ENCODE measurements at regions not wholly inside any gene's neighbourhood (a gene's known extent, or its start where the extent isn't known, plus 50 kb on each side); places are given as distances from the start of the nearest gene placed in this dataset.

DNA sequence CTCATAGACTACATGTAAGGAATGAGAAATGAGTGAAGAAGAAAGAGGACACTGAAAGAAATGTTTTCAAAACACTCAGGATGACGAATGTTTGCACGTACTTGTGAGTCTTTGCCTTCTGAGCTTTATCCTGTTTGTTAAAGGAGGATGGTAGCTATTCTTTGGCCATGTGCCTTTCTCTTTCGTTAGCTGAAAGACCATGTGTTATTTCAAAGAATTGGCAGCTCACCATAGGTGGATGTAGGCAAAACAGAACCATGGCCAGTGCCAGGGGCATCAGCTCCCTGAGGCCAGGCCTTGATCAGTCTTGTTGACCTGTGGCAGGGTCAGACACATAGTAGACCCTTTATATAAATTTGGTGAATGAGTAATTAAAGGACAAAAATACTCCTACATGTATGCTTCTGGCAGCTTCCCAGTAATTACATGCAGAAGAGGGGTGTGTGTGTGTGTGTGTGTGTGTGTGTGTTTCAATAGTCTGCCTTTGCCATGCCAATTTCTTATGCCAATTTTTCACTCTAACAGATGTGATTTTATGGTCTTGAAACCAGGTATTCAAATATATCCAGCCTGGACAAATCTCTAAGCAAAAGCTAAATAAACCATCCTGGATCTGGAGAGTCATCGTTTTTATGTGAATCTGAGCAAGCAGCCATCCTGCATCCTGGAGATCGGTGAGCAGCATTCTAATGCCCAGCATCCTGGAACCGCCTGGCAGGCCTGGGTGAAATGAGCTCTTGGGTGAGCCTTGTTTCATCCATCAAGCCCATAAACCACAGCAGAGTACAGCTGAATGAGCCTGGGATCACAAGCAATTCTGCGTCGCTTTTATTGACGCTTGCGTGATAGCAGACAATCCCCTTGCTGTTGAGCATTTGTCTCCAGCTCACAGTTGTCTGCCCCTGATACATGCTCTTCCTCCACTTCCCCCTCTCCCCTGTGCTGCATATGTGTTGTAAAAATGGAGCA lies 475.4 kb downstream of the MED10 start:
- no peak for DNase-seq (ENCODE audit: low spot score)
- H3K9me3 Mint-ChIP-seq, result no peaks in the 10 kb centered on the region
- no peaks in the 10 kb centered on the region for H3K27me3 Mint-ChIP-seq (ENCODE audit: low read depth)
- no peaks in the 10 kb centered on the region for H3K4me1 Mint-ChIP-seq (ENCODE audit: low read depth)
- H3K36me3 Mint-ChIP-seq (ENCODE audit: low read depth), result no peaks in the 10 kb centered on the region
- H3K27ac Mint-ChIP-seq, result no peak overlapping the region
- H3K4me3 Mint-ChIP-seq, result no peak overlapping the region

DNA sequence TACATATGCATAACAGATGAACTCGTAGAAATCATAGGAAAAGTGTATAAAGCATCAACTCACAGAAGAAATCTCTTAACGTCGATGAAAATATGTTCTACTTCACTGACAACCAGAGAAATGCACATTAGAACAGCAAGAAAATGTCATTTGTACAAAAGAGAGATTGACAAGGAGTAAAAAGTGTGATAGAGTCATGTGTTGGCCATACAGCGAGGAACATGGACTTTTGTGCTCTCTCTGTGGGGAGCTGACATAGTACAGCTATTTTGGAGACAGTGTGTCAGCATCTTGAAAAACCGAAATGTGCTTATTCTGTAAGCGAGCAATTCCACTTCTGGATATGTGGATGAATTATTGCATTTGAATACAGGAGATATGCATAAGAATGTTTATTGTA lies 477.9 kb downstream of the ICE1 start:
- Mint-ChIP-seq H3K9me3 (no peaks in the 10 kb centered on the region), H3K36me3 (ENCODE audit: low read depth) (no peaks in the 10 kb centered on the region), H3K4me3 (no peak overlapping the region), H3K4me1 (ENCODE audit: low read depth) (no peaks in the 10 kb centered on the region), H3K27me3 (ENCODE audit: low read depth) (no peaks in the 10 kb centered on the region), H3K27ac (no peak overlapping the region)
- no peak for DNase-seq (ENCODE audit: low spot score)

DNA sequence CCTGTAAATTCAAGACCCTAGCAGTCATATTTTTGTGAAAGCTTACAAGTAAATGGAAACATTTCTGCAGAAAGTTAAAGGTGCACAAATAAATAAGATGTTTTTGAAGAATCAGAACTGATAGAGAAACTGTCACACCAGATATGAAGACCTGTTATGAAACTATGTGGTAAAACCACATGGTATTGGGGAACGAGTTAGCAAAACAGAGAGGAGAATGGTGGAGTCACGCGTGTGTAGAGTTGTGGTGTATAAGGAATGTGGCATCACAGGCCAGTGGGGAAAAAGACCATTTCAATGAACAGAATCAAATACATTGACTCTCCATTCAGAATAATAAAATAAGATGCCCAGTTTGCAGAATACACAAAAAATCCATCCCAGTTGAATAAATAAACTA lies 477.2 kb downstream of the ICE1 start:
- Mint-ChIP-seq H3K4me1 (ENCODE audit: low read depth) (no peaks in the 10 kb centered on the region), H3K27me3 (ENCODE audit: low read depth) (no peaks in the 10 kb centered on the region), H3K9me3 (no peaks in the 10 kb centered on the region), H3K27ac (no peak overlapping the region), H3K4me3 (no peak overlapping the region), H3K36me3 (ENCODE audit: low read depth) (no peaks in the 10 kb centered on the region)
- no peak for DNase-seq (ENCODE audit: low spot score)

DNA sequence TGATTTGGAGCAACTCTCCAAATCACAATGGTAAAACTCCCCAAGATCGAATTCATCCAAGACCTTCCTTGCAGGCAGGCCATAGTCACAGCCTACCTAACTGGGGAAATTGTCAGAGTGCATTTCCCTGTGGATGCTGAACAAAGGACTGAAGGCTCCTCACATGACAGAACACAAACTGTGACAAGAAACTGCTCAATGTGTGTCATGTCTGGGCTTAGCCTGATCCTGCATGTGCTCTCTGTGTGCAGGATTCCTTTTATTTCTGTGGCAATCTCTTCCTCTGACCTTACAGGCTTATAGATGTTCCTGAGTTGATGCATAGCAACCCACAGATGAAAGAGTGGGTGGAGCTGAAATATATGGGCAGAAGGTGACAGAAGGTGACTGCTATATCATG lies 465.8 kb downstream of the ICE1 start:
- no peak overlapping the region for H3K4me3 Mint-ChIP-seq
- no peak for DNase-seq (ENCODE audit: low spot score)
- no peaks in the 10 kb centered on the region for H3K36me3 Mint-ChIP-seq (ENCODE audit: low read depth)
- H3K27me3 Mint-ChIP-seq (ENCODE audit: low read depth), result no peaks in the 10 kb centered on the region
- H3K9me3 Mint-ChIP-seq, result no peaks in the 10 kb centered on the region
- no peaks in the 10 kb centered on the region for H3K4me1 Mint-ChIP-seq (ENCODE audit: low read depth)
- no peak overlapping the region for H3K27ac Mint-ChIP-seq

DNA sequence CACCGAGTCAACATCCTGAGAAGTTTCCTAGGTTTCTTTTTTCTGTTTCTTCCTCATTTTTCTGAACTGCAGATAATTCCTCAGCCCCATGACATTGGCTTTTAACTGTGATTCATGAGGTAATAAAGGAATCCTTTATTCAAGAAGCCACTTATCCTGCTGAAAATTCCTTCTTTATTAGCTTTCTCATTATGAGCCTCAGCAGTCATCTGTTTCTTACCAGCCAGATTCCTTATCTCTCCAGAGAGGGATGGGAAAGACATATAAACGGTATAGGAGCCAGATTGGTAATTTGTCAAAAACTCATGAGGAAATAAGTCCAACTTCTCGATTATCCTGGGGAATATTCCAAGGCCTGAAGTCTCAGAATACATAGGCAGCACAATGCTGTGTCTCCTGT lies 465.4 kb downstream of the ICE1 start:
- H3K36me3 Mint-ChIP-seq (ENCODE audit: low read depth), result no peaks in the 10 kb centered on the region
- no peak for DNase-seq (ENCODE audit: low spot score)
- no peaks in the 10 kb centered on the region for H3K9me3 Mint-ChIP-seq
- H3K27me3 Mint-ChIP-seq (ENCODE audit: low read depth), result no peaks in the 10 kb centered on the region
- no peaks in the 10 kb centered on the region for H3K4me1 Mint-ChIP-seq (ENCODE audit: low read depth)
- no peak overlapping the region for H3K4me3 Mint-ChIP-seq
- H3K27ac Mint-ChIP-seq, result no peak overlapping the region

DNA sequence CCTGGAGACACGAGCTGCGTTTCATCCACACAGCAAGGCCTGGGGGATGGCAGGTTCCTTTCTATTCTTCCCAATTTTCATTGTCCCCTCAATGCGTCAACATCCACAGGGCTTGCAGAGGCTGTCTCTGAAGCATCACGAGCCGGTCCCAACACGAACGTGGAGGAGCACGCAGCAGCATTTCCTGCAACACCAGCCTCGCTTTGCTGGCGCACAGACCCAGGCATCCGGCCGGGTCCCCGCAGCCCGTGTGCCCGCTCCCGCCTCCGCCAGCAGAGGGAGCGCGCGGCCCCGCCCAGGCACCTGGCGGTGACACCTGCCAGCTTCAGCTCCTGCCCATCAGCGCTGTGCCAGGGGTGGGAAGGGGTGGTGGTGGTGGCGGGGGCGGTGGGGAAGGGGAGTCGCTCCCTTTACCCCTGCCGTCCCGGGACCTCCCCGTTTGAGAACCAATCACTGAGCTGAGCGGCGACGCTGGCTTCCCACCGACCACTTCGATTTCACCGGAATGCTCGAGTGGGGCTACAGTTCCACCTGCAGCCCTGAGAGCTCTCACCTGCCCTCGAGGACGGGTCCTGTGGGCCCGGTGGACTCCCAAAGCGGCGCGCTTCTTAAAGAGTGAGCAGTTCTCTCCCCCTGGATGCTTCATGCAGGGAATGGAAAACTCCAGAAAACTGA lies 464.5 kb downstream of the ICE1 start:
- peak; percentile 11 for DNase-seq (ENCODE audit: low spot score)
- Mint-ChIP-seq H3K4me3 (no peak overlapping the region), H3K36me3 (ENCODE audit: low read depth) (no peaks in the 10 kb centered on the region), H3K27ac (no peak overlapping the region), H3K4me1 (ENCODE audit: low read depth) (no peaks in the 10 kb centered on the region), H3K9me3 (no peaks in the 10 kb centered on the region), H3K27me3 (ENCODE audit: low read depth) (no peaks in the 10 kb centered on the region)

DNA sequence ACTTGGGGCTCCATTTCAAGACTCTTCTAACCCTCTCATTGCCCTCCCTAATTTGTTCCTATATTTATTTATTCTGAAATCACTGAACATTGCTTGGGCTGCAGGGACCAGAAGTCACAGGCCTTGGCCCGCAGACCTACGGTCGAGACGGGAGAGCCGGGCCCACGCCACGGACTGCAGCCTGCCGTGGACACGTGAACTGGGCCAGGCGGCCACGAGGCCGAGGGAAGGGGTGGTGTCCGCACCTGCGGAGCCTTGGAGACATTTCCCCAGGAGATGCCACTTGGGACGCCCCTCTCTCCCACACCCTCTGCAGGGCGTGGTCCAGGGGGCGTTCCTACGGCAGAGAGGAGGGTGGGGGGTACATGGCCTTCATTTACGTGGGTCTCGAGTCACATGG lies 463.9 kb downstream of the ICE1 start:
- DNase-seq (ENCODE audit: low spot score), result no peak
- no peak overlapping the region for H3K27ac Mint-ChIP-seq
- no peaks in the 10 kb centered on the region for H3K4me1 Mint-ChIP-seq (ENCODE audit: low read depth)
- H3K36me3 Mint-ChIP-seq (ENCODE audit: low read depth), result no peaks in the 10 kb centered on the region
- H3K9me3 Mint-ChIP-seq, result no peaks in the 10 kb centered on the region
- no peaks in the 10 kb centered on the region for H3K27me3 Mint-ChIP-seq (ENCODE audit: low read depth)
- H3K4me3 Mint-ChIP-seq, result no peak overlapping the region

DNA sequence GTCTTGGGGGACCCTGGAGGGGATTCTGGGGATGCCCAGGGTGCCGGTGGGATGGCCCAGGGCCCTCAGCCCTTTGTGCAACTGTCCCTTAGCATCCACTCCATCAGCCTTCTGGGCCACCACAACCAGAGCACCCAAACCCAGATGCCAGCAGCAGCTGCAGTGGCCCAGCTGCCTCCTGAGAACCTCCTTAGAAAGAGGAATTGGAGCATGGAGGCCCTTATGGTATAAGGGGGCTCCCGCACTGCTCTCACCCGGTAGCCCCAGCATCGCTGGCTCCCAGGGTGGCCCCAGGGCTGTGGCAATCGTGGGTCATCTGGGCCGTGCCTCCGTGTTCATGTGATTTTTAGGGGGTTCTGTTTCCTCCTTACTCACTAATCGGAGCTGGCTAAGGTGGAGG lies 463.3 kb downstream of the ICE1 start:
- Mint-ChIP-seq H3K27me3 (ENCODE audit: low read depth) (no peaks in the 10 kb centered on the region), H3K4me1 (ENCODE audit: low read depth) (no peaks in the 10 kb centered on the region), H3K27ac (no peak overlapping the region), H3K9me3 (no peaks in the 10 kb centered on the region), H3K4me3 (no peak overlapping the region), H3K36me3 (ENCODE audit: low read depth) (no peaks in the 10 kb centered on the region)
- no peak for DNase-seq (ENCODE audit: low spot score)

DNA sequence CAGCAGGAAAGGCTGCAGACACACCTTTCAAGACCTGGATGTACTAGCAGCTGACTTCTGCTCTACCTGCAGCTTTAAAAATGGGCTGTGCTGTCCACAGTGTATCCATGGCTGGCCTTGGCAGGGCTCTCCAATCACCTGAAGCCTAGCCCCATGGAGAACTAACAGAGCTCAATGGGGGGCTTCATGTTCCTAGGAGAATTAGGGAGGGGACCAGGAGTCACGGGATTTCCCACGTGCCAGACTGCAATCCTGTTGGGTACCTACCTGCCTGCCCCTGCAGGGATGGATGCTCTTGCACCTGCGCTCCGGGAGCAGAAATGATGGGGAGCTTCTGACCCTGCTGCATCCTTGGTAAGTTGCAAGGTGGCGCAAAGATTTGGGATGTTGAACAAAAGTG lies 462.1 kb downstream of the ICE1 start:
- Mint-ChIP-seq H3K27me3 (ENCODE audit: low read depth) (no peaks in the 10 kb centered on the region), H3K4me1 (ENCODE audit: low read depth) (no peaks in the 10 kb centered on the region), H3K36me3 (ENCODE audit: low read depth) (no peaks in the 10 kb centered on the region), H3K27ac (no peak overlapping the region), H3K9me3 (no peaks in the 10 kb centered on the region), H3K4me3 (no peak overlapping the region)
- no peak for DNase-seq (ENCODE audit: low spot score)

DNA sequence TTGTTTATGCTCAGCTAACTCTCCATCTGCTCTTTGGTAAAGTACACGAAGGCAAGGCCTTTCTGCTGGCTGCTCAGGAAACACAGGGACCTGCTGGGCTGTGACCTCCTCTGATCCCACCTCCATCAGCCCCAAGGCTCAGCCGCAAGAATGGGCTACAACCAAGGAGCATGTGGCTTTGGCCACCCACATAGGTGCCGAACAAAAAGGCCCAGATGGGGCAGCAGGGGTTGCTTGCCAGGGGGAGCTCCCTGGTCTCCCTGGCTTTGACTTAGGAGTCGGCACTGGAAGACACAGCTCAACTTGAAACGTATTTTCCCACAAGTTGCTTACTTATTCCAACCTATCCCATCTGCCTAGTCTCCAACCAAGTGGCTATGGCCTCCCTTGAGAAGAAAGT lies 461.1 kb downstream of the ICE1 start:
- no peak overlapping the region for H3K4me3 Mint-ChIP-seq
- no peaks in the 10 kb centered on the region for H3K36me3 Mint-ChIP-seq (ENCODE audit: low read depth)
- DNase-seq (ENCODE audit: low spot score), result no peak
- no peak overlapping the region for H3K27ac Mint-ChIP-seq
- no peaks in the 10 kb centered on the region for H3K27me3 Mint-ChIP-seq (ENCODE audit: low read depth)
- no peaks in the 10 kb centered on the region for H3K4me1 Mint-ChIP-seq (ENCODE audit: low read depth)
- no peaks in the 10 kb centered on the region for H3K9me3 Mint-ChIP-seq

DNA sequence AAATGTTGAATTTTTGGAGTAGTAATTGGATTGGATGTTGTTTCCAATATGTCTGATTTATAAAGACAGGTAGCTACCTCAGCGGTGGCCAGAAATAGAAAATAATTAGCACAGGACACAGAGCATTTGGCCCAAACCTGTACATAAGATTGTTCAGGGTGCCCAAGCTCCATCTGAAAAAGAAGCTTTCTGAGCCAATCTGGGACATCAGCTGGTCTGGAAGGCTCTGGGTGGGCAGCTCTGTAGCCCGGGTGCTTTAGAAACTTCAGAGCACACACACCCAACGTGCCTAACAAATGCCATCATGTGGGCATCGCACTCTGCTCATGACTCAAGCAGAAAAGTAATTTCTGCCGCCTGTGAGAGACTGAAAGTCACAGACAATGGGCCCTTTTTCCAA lies 460.7 kb downstream of the ICE1 start:
- DNase-seq (ENCODE audit: low spot score), result no peak
- Mint-ChIP-seq H3K27ac (no peak overlapping the region), H3K4me3 (no peak overlapping the region), H3K36me3 (ENCODE audit: low read depth) (no peaks in the 10 kb centered on the region), H3K4me1 (ENCODE audit: low read depth) (no peaks in the 10 kb centered on the region), H3K27me3 (ENCODE audit: low read depth) (no peaks in the 10 kb centered on the region), H3K9me3 (no peaks in the 10 kb centered on the region)

DNA sequence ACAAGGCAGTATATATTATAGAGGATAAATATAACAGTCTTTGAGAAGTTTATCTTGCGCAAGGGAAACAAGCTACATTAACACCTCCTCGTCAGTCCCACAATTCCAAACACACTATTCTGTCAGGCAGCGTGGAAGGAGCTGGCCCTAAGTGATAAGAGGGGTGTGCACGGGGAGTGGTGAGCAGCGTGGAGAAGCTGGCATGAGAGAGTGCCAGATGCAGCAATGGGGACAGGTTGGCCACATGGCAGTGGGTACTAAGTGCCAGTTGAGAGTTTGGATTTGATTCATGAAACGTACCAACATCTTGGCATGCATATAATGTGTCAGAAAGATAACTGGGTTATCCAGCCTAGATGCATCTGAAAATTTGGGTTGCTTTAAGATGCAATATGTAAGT lies 460.2 kb downstream of the ICE1 start:
- H3K4me3 Mint-ChIP-seq, result no peak overlapping the region
- H3K9me3 Mint-ChIP-seq, result no peaks in the 10 kb centered on the region
- no peak for DNase-seq (ENCODE audit: low spot score)
- no peak overlapping the region for H3K27ac Mint-ChIP-seq
- H3K36me3 Mint-ChIP-seq (ENCODE audit: low read depth), result no peaks in the 10 kb centered on the region
- no peaks in the 10 kb centered on the region for H3K27me3 Mint-ChIP-seq (ENCODE audit: low read depth)
- no peaks in the 10 kb centered on the region for H3K4me1 Mint-ChIP-seq (ENCODE audit: low read depth)

DNA sequence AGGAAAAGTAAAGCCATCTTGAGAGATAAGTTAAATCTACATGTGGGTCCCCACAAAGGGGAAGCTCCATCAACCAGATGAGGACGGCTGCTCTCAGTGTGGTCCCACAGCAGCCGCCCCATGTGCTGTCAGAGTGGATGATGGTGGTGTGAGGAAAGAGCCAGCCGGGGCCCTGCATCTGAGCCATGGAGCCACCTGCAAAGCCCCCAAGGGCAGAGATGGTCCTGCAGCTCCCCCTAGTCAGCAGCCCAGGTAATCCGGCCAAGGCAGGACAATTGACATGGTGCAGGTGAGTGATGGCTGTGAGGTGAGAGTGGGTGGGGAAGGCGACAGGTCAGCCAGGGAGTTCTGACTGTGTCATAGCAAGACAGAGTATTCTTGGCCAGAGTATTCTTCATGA lies 458.8 kb downstream of the ICE1 start:
- DNase-seq (ENCODE audit: low spot score), result no peak
- Mint-ChIP-seq H3K4me3 (no peak overlapping the region), H3K27ac (no peak overlapping the region), H3K36me3 (ENCODE audit: low read depth) (no peaks in the 10 kb centered on the region), H3K9me3 (no peaks in the 10 kb centered on the region), H3K27me3 (ENCODE audit: low read depth) (no peaks in the 10 kb centered on the region), H3K4me1 (ENCODE audit: low read depth) (no peaks in the 10 kb centered on the region)

DNA sequence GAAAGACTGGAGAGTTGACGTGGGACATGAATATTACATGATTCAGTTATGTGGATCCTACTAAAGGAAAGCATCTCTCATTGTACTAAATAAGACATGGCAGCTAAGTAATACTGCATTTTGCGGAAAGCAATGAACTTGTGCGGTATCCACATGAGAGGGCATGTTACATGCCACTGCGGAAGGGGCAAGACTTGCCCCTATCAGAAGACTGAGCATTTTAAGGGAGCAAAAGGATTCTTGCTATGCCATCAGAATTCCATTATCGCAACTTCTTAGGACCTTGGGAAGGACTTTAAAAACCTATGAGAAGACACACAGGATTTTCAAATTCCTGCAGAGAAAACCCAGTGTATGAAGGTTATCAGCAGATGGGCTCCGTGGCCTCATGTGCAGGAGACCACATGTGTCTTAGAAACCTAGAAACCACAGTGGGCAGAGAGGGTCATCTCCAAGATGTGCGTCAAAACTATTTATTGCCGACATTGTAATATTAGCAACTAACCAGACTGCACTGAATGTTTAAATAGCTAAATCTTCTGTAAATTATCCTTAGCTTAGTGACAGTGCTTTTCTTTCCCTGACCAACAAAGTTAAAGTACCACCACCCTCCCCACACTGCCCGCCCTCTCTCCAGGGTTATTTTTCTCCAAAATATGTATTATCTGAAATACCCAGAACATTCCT lies 457.7 kb downstream of the ICE1 start:
- Mint-ChIP-seq H3K36me3 (ENCODE audit: low read depth) (no peaks in the 10 kb centered on the region), H3K9me3 (no peaks in the 10 kb centered on the region), H3K4me1 (ENCODE audit: low read depth) (no peaks in the 10 kb centered on the region), H3K4me3 (no peak overlapping the region), H3K27me3 (ENCODE audit: low read depth) (no peaks in the 10 kb centered on the region), H3K27ac (no peak overlapping the region)
- no peak for DNase-seq (ENCODE audit: low spot score)
